ENCODE measurements at regions not wholly inside any gene's neighbourhood (a gene's known extent, or its start where the extent isn't known, plus 50 kb on each side); places are given as distances from the start of the nearest gene placed in this dataset.
"Not testable (repeated sequence)": the region's sequence is repeated elsewhere in the genome, so short reads cannot be mapped to it uniquely, and the experiment has no call there.

DNA sequence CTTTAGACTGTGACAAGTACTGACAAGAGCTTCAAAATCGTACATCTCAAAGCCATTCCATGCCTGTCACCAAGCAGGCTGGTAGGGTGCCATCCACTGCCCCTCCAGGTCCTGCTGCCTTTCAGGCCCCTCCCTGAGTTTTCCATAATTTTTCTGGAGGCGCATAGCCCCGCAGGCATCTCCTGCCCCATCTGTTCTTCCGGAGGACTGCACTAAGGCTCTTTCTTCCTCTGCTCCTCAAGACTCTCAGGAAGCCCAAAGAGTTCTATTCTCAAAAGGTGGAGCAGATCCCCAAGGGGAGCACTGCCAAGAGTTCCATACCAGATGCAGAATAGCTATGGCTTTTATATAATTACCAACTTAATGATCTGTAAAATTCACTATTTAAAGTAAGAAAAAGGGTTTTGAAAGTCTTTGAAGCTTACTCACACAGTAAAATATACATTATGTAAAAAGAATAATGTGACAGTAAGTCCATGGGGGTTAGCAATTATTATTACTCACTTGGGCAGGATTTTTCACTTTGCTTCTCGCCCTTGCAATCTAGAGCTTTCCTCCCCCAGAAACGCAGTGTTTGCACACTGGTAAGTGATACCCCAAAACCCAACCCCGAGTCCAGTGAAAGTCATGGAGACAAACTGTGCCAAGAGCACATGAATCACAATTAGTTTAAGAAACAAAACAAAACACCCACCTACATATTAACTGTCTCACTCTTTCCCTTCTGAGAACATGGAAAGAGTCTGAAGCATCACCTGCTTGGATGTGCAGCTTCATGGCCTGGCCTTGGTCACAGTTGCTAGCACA is 114.1 kb upstream of the DAPK1 start:
- TF ChIP-seq POLR2A (IDR thresholded peaks at IDR 0.05), result no peak
- TF ChIP-seq CTCF (IDR thresholded peaks at IDR 0.05), result no peak
- no peak overlapping the region for H3K27ac ChIP-seq
- ATAC-seq (no peak), DNase-seq (no peak)
- intact Hi-C loops (cut with DNase I), result no loop called here
- WGBS, 2 donors, result 91 to 93% methylated on average over 7 of the region's 7 CpGs
- no peaks in the 10 kb centered on the region for H3K27me3 ChIP-seq
- H3K9me3 ChIP-seq, result no peaks in the 10 kb centered on the region
- H3K4me1 ChIP-seq, result peaks cover 61% of the 10 kb centered on the region
- H3K36me3 ChIP-seq (replicated peaks in 1 of 2; ENCODE audit: insufficient read depth in 1 of 2, low read depth in 2 of 2), result no peaks in the 10 kb centered on the region
- no peak overlapping the region for H3K4me3 ChIP-seq

DNA sequence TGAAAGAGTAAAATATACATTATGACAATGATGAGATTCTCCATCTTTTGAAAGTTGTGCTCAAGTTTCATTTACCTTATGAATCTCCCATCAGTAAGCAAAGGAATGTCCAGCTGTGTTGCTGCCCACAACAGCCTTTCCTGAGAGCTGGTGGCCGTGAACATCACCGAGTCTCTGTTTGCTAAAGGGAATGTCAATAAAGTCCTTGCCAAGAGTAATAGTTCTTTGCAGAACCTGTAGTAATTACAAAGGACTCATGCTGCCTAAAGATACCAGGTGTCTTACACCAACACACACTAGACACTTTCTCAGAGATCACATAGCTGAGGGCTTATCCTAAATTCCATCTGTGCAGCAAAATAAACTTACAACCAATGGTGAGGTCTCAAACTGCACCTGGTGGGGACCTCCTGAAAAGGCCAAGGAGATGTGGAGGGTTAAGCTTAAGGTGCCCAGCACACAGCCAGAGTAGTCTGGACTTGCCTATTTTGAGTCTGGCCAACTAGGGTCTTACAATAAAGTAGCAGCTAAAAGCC is 111.1 kb upstream of the DAPK1 start:
- Histone ChIP-seq H3K4me3 (no peak overlapping the region), H3K36me3 (replicated peaks in 1 of 2; ENCODE audit: insufficient read depth in 1 of 2, low read depth in 2 of 2) (no peaks in the 10 kb centered on the region), H3K4me1 (peaks cover 46% of the 10 kb centered on the region), H3K27me3 (no peaks in the 10 kb centered on the region), H3K9me3 (no peaks in the 10 kb centered on the region), H3K27ac (peak overlapping the region; percentile 20 to 67 (median 42))
- peak; percentile 62 to 70 (median 69) for DNase-seq
- peak; percentile 89 for ATAC-seq
- TF ChIP-seq POLR2A (IDR thresholded peaks at IDR 0.05) (no peak), CTCF (IDR thresholded peaks at IDR 0.05) (peak in 1 of 7 experiments; percentile 2)
- intact Hi-C loops (cut with DNase I), result no loop called here
- WGBS, 2 donors, result 3 to 18% methylated on average over 2 of the region's 2 CpGs

DNA sequence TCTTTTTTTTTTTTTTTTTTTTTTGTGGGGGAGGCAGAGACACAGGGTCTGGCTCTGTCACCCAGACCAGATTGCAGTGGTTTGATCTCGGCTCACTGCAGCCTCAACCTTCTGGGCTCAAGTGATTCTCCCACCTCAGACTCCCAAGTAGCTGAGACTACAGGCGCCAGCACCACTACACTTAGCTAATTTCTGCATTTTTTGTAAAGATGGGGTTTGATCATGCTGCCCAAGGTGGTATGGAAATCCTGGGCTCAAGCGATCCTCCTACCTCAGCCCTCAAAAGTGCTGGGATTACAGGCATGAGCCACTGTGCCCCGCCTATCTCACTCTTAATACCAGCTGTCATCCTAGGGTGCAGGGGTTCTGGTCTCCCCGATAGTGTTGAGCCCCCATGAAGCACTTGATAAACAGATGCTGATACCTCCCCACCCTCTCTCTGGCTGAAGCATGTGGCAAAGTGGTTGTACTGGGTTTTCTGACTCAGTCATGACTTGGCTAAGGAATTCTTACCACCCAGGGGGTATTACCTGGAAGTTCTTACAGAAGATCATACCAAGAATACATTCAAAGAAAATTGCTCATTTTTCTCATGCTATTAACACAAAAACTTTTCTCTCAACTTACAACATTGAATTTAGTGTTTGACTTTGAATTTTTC is 110.2 kb upstream of the DAPK1 start:
- TF ChIP-seq CTCF (IDR thresholded peaks at IDR 0.05), result no peak
- DNase-seq (no peak), ATAC-seq (no peak)
- 92 to 95% methylated on average over 4 to 5 of the region's 5 CpGs for WGBS, 2 donors
- H3K27ac ChIP-seq, result no peak overlapping the region
- H3K36me3 ChIP-seq (replicated peaks in 1 of 2; ENCODE audit: insufficient read depth in 1 of 2, low read depth in 2 of 2), result no peaks in the 10 kb centered on the region
- H3K9me3 ChIP-seq, result no peaks in the 10 kb centered on the region
- no peak overlapping the region for H3K4me3 ChIP-seq
- H3K4me1 ChIP-seq, result peaks cover 37% of the 10 kb centered on the region
- intact Hi-C loops (cut with DNase I), result no loop called here
- no peaks in the 10 kb centered on the region for H3K27me3 ChIP-seq

DNA sequence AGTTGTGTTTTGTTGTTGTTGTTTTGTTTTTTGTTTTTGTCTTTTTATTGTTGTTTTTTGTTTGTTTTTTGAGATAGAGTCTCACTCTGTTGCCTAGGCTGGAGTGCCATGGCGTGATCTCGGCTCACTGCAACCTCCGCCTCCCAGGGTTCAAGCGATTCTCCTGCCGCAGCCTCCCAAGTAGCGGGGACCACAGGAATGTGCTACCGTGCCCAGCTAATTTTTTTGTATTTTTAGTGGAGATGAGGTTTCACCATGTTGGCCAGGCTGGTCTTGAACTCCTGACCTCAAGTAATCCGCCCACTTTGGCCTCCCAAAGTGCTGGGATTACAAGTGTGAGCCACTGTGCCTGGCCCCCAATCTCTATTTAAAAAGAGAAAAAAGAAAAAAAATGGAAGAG is 109.0 kb upstream of the DAPK1 start:
- H3K4me1 ChIP-seq, result peaks cover 37% of the 10 kb centered on the region
- 94 to 98% methylated on average over 8 of the region's 8 CpGs for WGBS, 2 donors
- H3K27ac ChIP-seq; H3K36me3 ChIP-seq (replicated peaks in 1 of 2; ENCODE audit: insufficient read depth in 1 of 2, low read depth in 2 of 2); H3K27me3 ChIP-seq; intact Hi-C loops (cut with DNase I); ATAC-seq; H3K4me3 ChIP-seq; DNase-seq; H3K9me3 ChIP-seq: not testable (repeated sequence)

DNA sequence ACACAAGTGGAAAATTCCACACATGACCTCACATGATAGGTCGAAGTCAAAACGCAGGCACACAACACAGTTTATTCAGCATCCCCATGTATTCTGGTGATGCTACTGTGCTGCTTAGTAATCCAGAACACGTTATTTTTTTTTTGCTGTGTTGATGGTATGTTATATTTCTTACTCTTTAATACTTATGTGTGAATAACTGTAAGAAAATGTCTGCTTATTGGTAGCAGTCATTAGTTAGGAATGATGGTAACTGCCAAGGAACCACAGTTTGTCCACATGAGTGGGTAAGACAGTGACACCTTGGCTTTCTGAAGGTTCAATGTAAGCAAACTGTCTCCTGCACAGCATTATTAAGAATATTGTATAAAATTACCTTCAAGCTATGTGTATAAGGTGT is 107.7 kb upstream of the DAPK1 start:
- Histone ChIP-seq H3K4me1 (peaks cover 36% of the 10 kb centered on the region), H3K4me3 (no peak overlapping the region), H3K27ac (no peak overlapping the region), H3K27me3 (no peaks in the 10 kb centered on the region), H3K36me3 (replicated peaks in 1 of 2; ENCODE audit: insufficient read depth in 1 of 2, low read depth in 2 of 2) (no peaks in the 10 kb centered on the region), H3K9me3 (no peaks in the 10 kb centered on the region)
- no peak for TF ChIP-seq CTCF (IDR thresholded peaks at IDR 0.05)
- no peak for TF ChIP-seq POLR2A (IDR thresholded peaks at IDR 0.05)
- ATAC-seq (no peak), DNase-seq (no peak)
- intact Hi-C loops (cut with DNase I), result no loop called here
- 89 to 96% methylated on average over 3 of the region's 3 CpGs for WGBS, 2 donors
